Neural cell (in vitro differentiated cells): ENCODE measurements at regions not wholly inside any gene's neighbourhood (a gene's known extent, or its start where the extent isn't known, plus 50 kb on each side); places are given as distances from the start of the nearest gene placed in this dataset.
A peak's percentile ranks its signal among the peaks of the same experiment; 100 is the strongest.

Experiments
- H2AFZ ChIP-seq: fragments of 200-600, 300-800 bp; sonication (generic), shearing (Covaris generic); 2 replicates; pipeline ENCODE4 v1.6.0; 2014; ENCODE audit warnings: low read depth, mild to moderate bottlenecking, antibody characterized with exemption, low read length, moderate library complexity
- H3F3A ChIP-seq: fragments of 200-600 bp; shearing (Covaris generic); 2 replicates; pipeline ENCODE4 v1.6.1; 2016; ENCODE audit warnings: mild to moderate bottlenecking, moderate library complexity, mixed read lengths, antibody characterized with exemption, low read length; ENCODE audit not compliant: insufficient read depth, poor library complexity, severe bottlenecking
- H3K27ac ChIP-seq: fragments of 200-600, 300-800 bp; sonication (generic), shearing (Covaris generic); 2 replicates; pipeline ENCODE4 v1.5.1; 2014; ENCODE audit warnings: mild to moderate bottlenecking, low read length, moderate library complexity
- H3K27me3 ChIP-seq: fragments of 300-800, 200-600 bp; sonication (generic), shearing (Covaris generic); 2 replicates; pipeline ENCODE4 v1.6.0; 2014; ENCODE audit warnings: mild to moderate bottlenecking, low read depth, low read length, moderate library complexity; ENCODE audit not compliant: insufficient read depth
- H3K36me3 ChIP-seq: fragments of 300-800, 200-600 bp; sonication (generic), shearing (Covaris generic); 2 replicates; pipeline ENCODE4 v1.5.1; 2014; ENCODE audit warnings: mild to moderate bottlenecking, antibody characterized with exemption, low read length, moderate library complexity; ENCODE audit not compliant: insufficient read depth
- H3K4me2 ChIP-seq: fragments of 300-800, 200-600 bp; sonication (generic), shearing (Covaris generic); 2 replicates; pipeline ENCODE4 v1.6.0; 2014; ENCODE audit warnings: mild to moderate bottlenecking, low read length
- H3K4me3 ChIP-seq: fragments of 300-800, 200-600 bp; sonication (generic), shearing (Covaris generic); 2 replicates; pipeline ENCODE4 v1.5.1; 2014; ENCODE audit warnings: mild to moderate bottlenecking, low read length, moderate library complexity
- H3K79me2 ChIP-seq: fragments of 200-600 bp; shearing (Covaris generic); replicated peaks from 2 replicates; pipeline ENCODE4 v1.6.0; 2014; ENCODE audit warnings: mild to moderate bottlenecking, low read length, moderate library complexity; ENCODE audit not compliant: insufficient read depth
- H3K9ac ChIP-seq: fragments of 300-800, 200-600 bp; sonication (generic), shearing (Covaris generic); 2 replicates; pipeline ENCODE4 v1.6.1; 2016; ENCODE audit warnings: mild to moderate bottlenecking, low read length, mixed read lengths
- H3K9me2 ChIP-seq: fragments of 200-600 bp; shearing (Covaris generic); 2 replicates; pipeline ENCODE4 v1.6.1; 2016; ENCODE audit warnings: mild to moderate bottlenecking, low read length, mixed read lengths; ENCODE audit not compliant: insufficient read depth
- H3K9me3 ChIP-seq: fragments of 200-600, 300-800 bp; sonication (generic), shearing (Covaris generic); 2 replicates; pipeline ENCODE4 v1.6.1; 2016; ENCODE audit warnings: mild to moderate bottlenecking, mixed run types, low read length, moderate library complexity, mixed read lengths
- H4K20me1 ChIP-seq: fragments of 200-600 bp; shearing (Covaris generic); 2 replicates; pipeline ENCODE4 v1.6.1; 2016; ENCODE audit warnings: mild to moderate bottlenecking, mixed run types; ENCODE audit not compliant: insufficient read depth
- CTCF ChIP-seq: fragments of 450-650 bp; IDR thresholded peaks from 2 replicates; pipeline ENCODE4 v1.5.1; 2014; ENCODE audit warnings: antibody characterized with exemption, mild to moderate bottlenecking, moderate library complexity; ENCODE audit not compliant: poor library complexity, severe bottlenecking
- EP300 ChIP-seq: fragments of 450-650 bp; conservative IDR thresholded peaks from 2 replicates; pipeline ENCODE4 v1.6.1; 2014; ENCODE audit warnings: antibody characterized with exemption, mild to moderate bottlenecking, moderate library complexity; ENCODE audit not compliant: poor library complexity, severe bottlenecking
- EZH2 ChIP-seq: fragments of 200-600, 300-800 bp; shearing (Covaris generic), sonication (generic); IDR thresholded peaks from 2 replicates; pipeline ENCODE4 v1.6.1; 2014; ENCODE audit warnings: antibody characterized with exemption, low read length, borderline replicate concordance, mild to moderate bottlenecking; ENCODE audit not compliant: insufficient read depth, poor library complexity, severe bottlenecking
- MXI1 ChIP-seq: fragments of 450-650 bp; conservative IDR thresholded peaks from 2 replicates; pipeline ENCODE4 v1.6.1; 2014; ENCODE audit warnings: antibody characterized with exemption, mild to moderate bottlenecking; ENCODE audit not compliant: poor library complexity, severe bottlenecking
- POLR2AphosphoS5 ChIP-seq: IDR thresholded peaks from 2 replicates; pipeline ENCODE4 v1.6.1; 2012
- RAD21 ChIP-seq: fragments of 450-650 bp; conservative IDR thresholded peaks from 2 replicates; pipeline ENCODE4 v1.6.1; 2014; ENCODE audit warnings: antibody characterized with exemption, mild to moderate bottlenecking, moderate library complexity
- SMC3 ChIP-seq: fragments of 450-650 bp; conservative IDR thresholded peaks from 2 replicates; pipeline ENCODE4 v1.6.1; 2014; ENCODE audit warnings: antibody characterized with exemption, mild to moderate bottlenecking, moderate library complexity; ENCODE audit not compliant: poor library complexity
- TAF1 ChIP-seq: IDR thresholded peaks from 2 replicates; pipeline ENCODE4 v1.6.1; 2012; ENCODE audit warnings: low read depth
- TF ChIP-seq, protein P1 (sequence below): IDR thresholded peaks from 2 replicates; pipeline ENCODE4 v1.6.1; 2012; ENCODE audit warnings: borderline replicate concordance

GRCh38 chr4:1572521-1572920 is 111.6 kb downstream of the FAM53A start:
- Histone ChIP-seq H3K9ac (peak overlapping the region; percentile 48), H2AFZ (no peak overlapping the region), H3K9me2 (no peaks in the 10 kb centered on the region), H4K20me1 (no peaks in the 10 kb centered on the region), H3K4me3 (no peak overlapping the region), H3K9me3 (no peaks in the 10 kb centered on the region), H3K27me3 (no peaks in the 10 kb centered on the region), H3K27ac (peak overlapping the region; percentile 54), H3F3A (no peaks in the 10 kb centered on the region), H3K79me2 (no peaks in the 10 kb centered on the region), H3K36me3 (no peaks in the 10 kb centered on the region), H3K4me2 (no peak overlapping the region)
- TF ChIP-seq SMC3 (no peak), EZH2 (no peak), TAF1 (no peak), EP300 (no peak), MXI1 (no peak), RAD21 (no peak), CTCF (no peak), POLR2AphosphoS5 (no peak)
- TF ChIP-seq, protein P1, sequence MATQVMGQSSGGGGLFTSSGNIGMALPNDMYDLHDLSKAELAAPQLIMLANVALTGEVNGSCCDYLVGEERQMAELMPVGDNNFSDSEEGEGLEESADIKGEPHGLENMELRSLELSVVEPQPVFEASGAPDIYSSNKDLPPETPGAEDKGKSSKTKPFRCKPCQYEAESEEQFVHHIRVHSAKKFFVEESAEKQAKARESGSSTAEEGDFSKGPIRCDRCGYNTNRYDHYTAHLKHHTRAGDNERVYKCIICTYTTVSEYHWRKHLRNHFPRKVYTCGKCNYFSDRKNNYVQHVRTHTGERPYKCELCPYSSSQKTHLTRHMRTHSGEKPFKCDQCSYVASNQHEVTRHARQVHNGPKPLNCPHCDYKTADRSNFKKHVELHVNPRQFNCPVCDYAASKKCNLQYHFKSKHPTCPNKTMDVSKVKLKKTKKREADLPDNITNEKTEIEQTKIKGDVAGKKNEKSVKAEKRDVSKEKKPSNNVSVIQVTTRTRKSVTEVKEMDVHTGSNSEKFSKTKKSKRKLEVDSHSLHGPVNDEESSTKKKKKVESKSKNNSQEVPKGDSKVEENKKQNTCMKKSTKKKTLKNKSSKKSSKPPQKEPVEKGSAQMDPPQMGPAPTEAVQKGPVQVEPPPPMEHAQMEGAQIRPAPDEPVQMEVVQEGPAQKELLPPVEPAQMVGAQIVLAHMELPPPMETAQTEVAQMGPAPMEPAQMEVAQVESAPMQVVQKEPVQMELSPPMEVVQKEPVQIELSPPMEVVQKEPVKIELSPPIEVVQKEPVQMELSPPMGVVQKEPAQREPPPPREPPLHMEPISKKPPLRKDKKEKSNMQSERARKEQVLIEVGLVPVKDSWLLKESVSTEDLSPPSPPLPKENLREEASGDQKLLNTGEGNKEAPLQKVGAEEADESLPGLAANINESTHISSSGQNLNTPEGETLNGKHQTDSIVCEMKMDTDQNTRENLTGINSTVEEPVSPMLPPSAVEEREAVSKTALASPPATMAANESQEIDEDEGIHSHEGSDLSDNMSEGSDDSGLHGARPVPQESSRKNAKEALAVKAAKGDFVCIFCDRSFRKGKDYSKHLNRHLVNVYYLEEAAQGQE, result no peak

GRCh38 chr4:1572010-1572385 is 112.1 kb downstream of the FAM53A start:
- H3K4me3 ChIP-seq, result no peak overlapping the region
- H2AFZ ChIP-seq, result peak overlapping the region; percentile 14
- H3K9me3 ChIP-seq, result no peaks in the 10 kb centered on the region
- H3K79me2 ChIP-seq, result no peaks in the 10 kb centered on the region
- TF ChIP-seq TAF1 (no peak), POLR2AphosphoS5 (peak; percentile 35)
- TF ChIP-seq, protein P1, result peak; percentile 64
- H4K20me1 ChIP-seq, result no peaks in the 10 kb centered on the region
- H3K27me3 ChIP-seq, result no peaks in the 10 kb centered on the region
- H3K4me2 ChIP-seq, result no peak overlapping the region
- no peaks in the 10 kb centered on the region for H3F3A ChIP-seq
- H3K9ac ChIP-seq, result peak overlapping the region; percentile 48
- no peaks in the 10 kb centered on the region for H3K9me2 ChIP-seq
- no peaks in the 10 kb centered on the region for H3K36me3 ChIP-seq
- H3K27ac ChIP-seq, result peak overlapping the region; percentile 54
